Psoas muscle (tissue), 7 donors: ENCODE measurements at regions not wholly inside any gene's neighbourhood (a gene's known extent, or its start where the extent isn't known, plus 50 kb on each side); places are given as distances from the start of the nearest gene placed in this dataset.
"Not testable (repeated sequence)": the region's sequence is repeated elsewhere in the genome, so short reads cannot be mapped to it uniquely, and the experiment has no call there.

Experiments
- ATAC-seq, 4 donors: fragments of 200-7000 bp; cut with Tn5 transposase; one replicate each; pipeline ENCODE4 v1.9.1; 2020; ENCODE audit warnings: moderate library complexity in 3 of 4, mild to moderate bottlenecking in 2 of 4
- DNase-seq, 2 donors: peaks; one replicate each; pipeline ENCODE4 v3.0.0-alpha.2; 2020
- H3K27ac ChIP-seq: fragments of 200-600 bp; one replicate; pipeline ENCODE4 v1.8.0; 2022
- H3K27me3 ChIP-seq, 3 donors: fragments of 200-600 bp in 1 of 3; one replicate each; pipeline versions ENCODE4 v1.6.1 to v1.8.0; 2013 to 2022; ENCODE audit warnings: low read length in 2 of 3, mild to moderate bottlenecking in 2 of 3, moderate library complexity in 1 of 3; ENCODE audit not compliant: insufficient read depth in 3 of 3
- H3K36me3 ChIP-seq, 2 donors: fragments of 200-600 bp in 1 of 2; one replicate each; pipeline versions ENCODE4 v1.6.1 to v1.8.0; 2013 to 2022; ENCODE audit warnings: low read depth in 1 of 2, mild to moderate bottlenecking in 1 of 2, moderate library complexity in 1 of 2; ENCODE audit not compliant: insufficient read depth in 1 of 2
- H3K4me1 ChIP-seq: fragments of 200-600 bp; one replicate; pipeline ENCODE4 v1.8.0; 2022
- H3K4me3 ChIP-seq: fragments of 200-600 bp; one replicate; pipeline ENCODE4 v1.8.0; 2022; ENCODE audit warnings: mild to moderate bottlenecking
- H3K9me3 ChIP-seq: fragments of 200-600 bp; one replicate; pipeline ENCODE4 v1.8.0; 2022
- CTCF ChIP-seq: fragments of 200-600 bp; IDR thresholded peaks from one replicate; pipeline ENCODE4 v1.8.0; 2022; ENCODE audit warnings: antibody characterized with exemption
- WGBS, 3 donors: extraction: QIAGEN DNeasy Blood & Tissue Kit; methylation state at CpG; one replicate each; pipeline versions ENCODE4 v1.1.6 to v1.1.7; 2013; 5-methylcytosine and 5-hydroxymethylcytosine counted together
- intact Hi-C, 2 donors: fragments of 100-400 bp; cut with DNase I; formaldehyde crosslinking; loops; one replicate each; pipeline versions ENCODE4 v1.11.0 to v1.14.2; 2022
- donor health status: healthy with polysubstance abuse.
- donor health status: DM: no; HTN: no; CAD: no; lungs with moderate emphysema.
- donor health status: Bipolar disorder and iron deficiency.
- donor health status: healthy.
- donor health status: DM: yes; HTN: yes; CAD: no.
- donor health status: DM: no; HTN: no; CAD: no.
- donor health status: DM: yes; HTN: yes; CAD: no.

GRCh38 chrX:40237731-40238178, 140.0 kb upstream of the BCOR start:
- no peak for ATAC-seq
- DNase-seq = no peak
- intact Hi-C loops = no loop called here
- Histone ChIP-seq H3K36me3 (no peaks in the 10 kb centered on the region), H3K27ac (no peak overlapping the region), H3K4me3 (no peak overlapping the region), H3K9me3 (no peaks in the 10 kb centered on the region), H3K4me1 (no peaks in the 10 kb centered on the region), H3K27me3 (no peaks in the 10 kb centered on the region)
- WGBS, 3 donors = 72 to 82% (median 78%) methylated on average over 14 of the region's 14 CpGs
- TF ChIP-seq CTCF = no peak

- H3K27me3 ChIP-seq = no peaks in the 10 kb centered on the region
- no peak for TF ChIP-seq CTCF
- H3K27ac ChIP-seq = no peak overlapping the region
- no peaks in the 10 kb centered on the region for H3K4me1 ChIP-seq
- H3K9me3 ChIP-seq = no peaks in the 10 kb centered on the region
- H3K4me3 ChIP-seq = no peak overlapping the region
- ATAC-seq (no peak), DNase-seq (no peak)
- intact Hi-C loops = no loop called here
- H3K36me3 ChIP-seq = no peaks in the 10 kb centered on the region
- WGBS, 3 donors = 84 to 98% (median 95%) methylated on average over 2 of the region's 2 CpGs
Observed at GRCh38 chrX:40230646-40231045, 132.9 kb upstream of the BCOR start.

- Histone ChIP-seq H3K9me3 (no peaks in the 10 kb centered on the region), H3K4me1 (no peaks in the 10 kb centered on the region), H3K27me3 (no peaks in the 10 kb centered on the region), H3K36me3 (no peaks in the 10 kb centered on the region), H3K4me3 (no peak overlapping the region), H3K27ac (no peak overlapping the region)
- ATAC-seq (no peak), DNase-seq (no peak)
- intact Hi-C loops = no loop called here
- 83 to 89% (median 85%) methylated on average over 5 of the region's 5 CpGs for WGBS, 3 donors
- no peak for TF ChIP-seq CTCF
Observed at GRCh38 chrX:40227125-40227524, 129.4 kb upstream of the BCOR start.

GRCh38 chrX:40224658-40225057, 126.9 kb upstream of the BCOR start:
- 51 to 87% (median 66%) methylated on average over 2 of the region's 2 CpGs for WGBS, 3 donors
- Histone ChIP-seq H3K9me3 (peaks cover 9% of the 10 kb centered on the region), H3K4me1 (no peaks in the 10 kb centered on the region), H3K27ac (no peak overlapping the region), H3K4me3 (no peak overlapping the region), H3K36me3 (no peaks in the 10 kb centered on the region), H3K27me3 (no peaks in the 10 kb centered on the region)
- ATAC-seq (no peak), DNase-seq (no peak)
- TF ChIP-seq CTCF = no peak
- intact Hi-C loops = no loop called here

- H3K9me3 ChIP-seq, H3K36me3 ChIP-seq, H3K27me3 ChIP-seq, H3K27ac ChIP-seq, DNase-seq, H3K4me1 ChIP-seq, ATAC-seq, intact Hi-C loops, H3K4me3 ChIP-seq: not testable (repeated sequence)
Observed at GRCh38 chrX:40222612-40223011, 124.9 kb upstream of the BCOR start.
